Testis (tissue), 2 donors: ENCODE measurements at regions not wholly inside any gene's neighbourhood (a gene's known extent, or its start where the extent isn't known, plus 50 kb on each side); places are given as distances from the start of the nearest gene placed in this dataset.

ENCODE experiments used
- DNase-seq: peaks from one replicate; pipeline ENCODE4 v3.0.0-alpha.2; 2019
- H3K27ac ChIP-seq, 2 donors: fragments of 200-600 bp; sonication (generic); one replicate each; pipeline ENCODE4 v1.5.1; 2019
- H3K27me3 ChIP-seq: fragments of 200-600 bp; sonication (generic); one replicate; pipeline ENCODE4 v1.5.1; 2019
- H3K36me3 ChIP-seq: fragments of 200-600 bp; sonication (generic); one replicate; pipeline ENCODE4 v1.5.1; 2017; ENCODE audit warnings: low read depth; ENCODE audit errors: missing control alignments
- H3K4me1 ChIP-seq: fragments of 200-600 bp; sonication (generic); one replicate; pipeline ENCODE4 v1.5.1; 2019
- H3K4me3 ChIP-seq, 2 donors: fragments of 200-600 bp; sonication (generic); one replicate each; pipeline ENCODE4 v1.5.1; 2017 to 2019
- H3K9me3 ChIP-seq: fragments of 200-600 bp; sonication (generic); one replicate; pipeline ENCODE4 v1.5.1; 2017
- POLR2A ChIP-seq: fragments of 450-650 bp; IDR thresholded peaks from one replicate; pipeline ENCODE4 v1.6.1; 2017; ENCODE audit warnings: antibody characterized with exemption, mild to moderate bottlenecking, moderate library complexity
- WGBS, 2 donors: methylation state at CpG; one replicate each; pipeline ENCODE4 v1.1.5; 2018; 5-methylcytosine and 5-hydroxymethylcytosine counted together
- intact Hi-C: fragments of 100-400 bp; cut with DNase I; formaldehyde crosslinking; loops from one replicate; pipeline ENCODE4 v1.15.1; 2023; ENCODE audit warnings: low total_unique reads
- TF ChIP-seq, protein P1 (sequence below), 3 experiments: fragments of 450-650 bp in 2 of 3; fragments of 200-600 bp in 1 of 3; sonication (generic) in 1 of 3; IDR thresholded peaks; one replicate each; pipeline ENCODE4 v1.5.1; 2016 to 2019; ENCODE audit warnings: antibody characterized with exemption in 3 of 3, mild to moderate bottlenecking in 2 of 3, moderate library complexity in 1 of 3

DNA sequence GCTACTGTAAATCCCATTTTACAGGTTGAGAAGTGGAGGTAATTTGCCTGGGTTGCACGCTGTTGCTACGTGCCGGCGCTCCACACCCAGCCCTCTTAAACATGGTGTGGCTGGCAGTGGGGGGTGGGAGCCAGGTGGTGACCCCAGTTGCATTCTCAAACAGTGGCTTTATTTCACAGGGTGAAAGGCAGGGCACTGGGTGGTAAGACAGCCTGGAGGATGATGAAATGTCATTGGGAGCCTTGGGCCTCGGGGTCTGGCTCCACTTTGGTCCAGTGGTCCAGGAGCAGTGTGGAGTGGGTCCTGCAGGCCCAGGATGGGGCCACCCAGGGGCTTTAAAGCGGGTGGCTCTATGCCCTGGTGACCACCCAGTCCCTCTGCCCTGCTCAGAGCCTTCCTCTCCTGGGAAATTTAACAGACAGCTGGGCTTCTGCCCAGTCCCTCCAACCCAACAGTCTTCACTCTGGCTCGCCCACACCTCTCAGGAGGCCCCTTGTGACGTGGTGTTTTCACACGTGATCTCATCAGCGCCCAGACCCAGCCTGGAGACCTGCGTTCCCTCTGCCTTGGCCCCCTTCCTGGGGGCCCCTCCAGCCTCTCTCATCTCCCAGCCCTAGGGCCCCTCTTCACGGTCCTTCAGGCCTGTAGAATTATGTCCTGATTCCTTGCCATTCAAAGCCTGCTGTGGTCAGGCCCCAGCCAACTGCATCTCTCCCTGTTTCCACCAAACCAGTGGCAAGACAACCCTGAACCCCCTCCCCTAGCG lies 92.5 kb downstream of the INHBB start:
- Histone ChIP-seq H3K4me1 (peaks cover 10% of the 10 kb centered on the region), H3K27ac (no peak overlapping the region), H3K36me3 (no peaks in the 10 kb centered on the region), H3K4me3 (no peak overlapping the region), H3K9me3 (no peaks in the 10 kb centered on the region), H3K27me3 (no peaks in the 10 kb centered on the region)
- intact Hi-C loops = no loop called here
- no peak for DNase-seq
- TF ChIP-seq, protein P1, sequence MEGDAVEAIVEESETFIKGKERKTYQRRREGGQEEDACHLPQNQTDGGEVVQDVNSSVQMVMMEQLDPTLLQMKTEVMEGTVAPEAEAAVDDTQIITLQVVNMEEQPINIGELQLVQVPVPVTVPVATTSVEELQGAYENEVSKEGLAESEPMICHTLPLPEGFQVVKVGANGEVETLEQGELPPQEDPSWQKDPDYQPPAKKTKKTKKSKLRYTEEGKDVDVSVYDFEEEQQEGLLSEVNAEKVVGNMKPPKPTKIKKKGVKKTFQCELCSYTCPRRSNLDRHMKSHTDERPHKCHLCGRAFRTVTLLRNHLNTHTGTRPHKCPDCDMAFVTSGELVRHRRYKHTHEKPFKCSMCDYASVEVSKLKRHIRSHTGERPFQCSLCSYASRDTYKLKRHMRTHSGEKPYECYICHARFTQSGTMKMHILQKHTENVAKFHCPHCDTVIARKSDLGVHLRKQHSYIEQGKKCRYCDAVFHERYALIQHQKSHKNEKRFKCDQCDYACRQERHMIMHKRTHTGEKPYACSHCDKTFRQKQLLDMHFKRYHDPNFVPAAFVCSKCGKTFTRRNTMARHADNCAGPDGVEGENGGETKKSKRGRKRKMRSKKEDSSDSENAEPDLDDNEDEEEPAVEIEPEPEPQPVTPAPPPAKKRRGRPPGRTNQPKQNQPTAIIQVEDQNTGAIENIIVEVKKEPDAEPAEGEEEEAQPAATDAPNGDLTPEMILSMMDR (IDR thresholded peaks at IDR 0.05) = no peak
- no peak for TF ChIP-seq POLR2A
- 90 to 93% methylated on average over 13 of the region's 13 CpGs for WGBS, 2 donors

DNA sequence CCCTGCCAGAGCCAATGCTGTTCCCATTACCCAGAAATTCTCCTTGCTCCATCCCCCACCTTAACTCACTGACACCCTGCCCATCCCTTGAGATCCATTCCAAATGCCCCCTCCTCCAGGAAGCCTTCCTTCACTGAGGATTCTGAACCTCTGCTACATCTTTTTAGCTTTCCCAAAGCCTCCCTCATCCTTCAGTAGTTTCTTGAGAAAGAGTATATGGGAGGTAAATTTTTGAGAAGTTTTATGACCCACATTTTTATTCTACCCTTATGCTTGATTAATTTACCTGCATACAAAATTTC lies 93.1 kb downstream of the INHBB start:
- intact Hi-C loops = no loop called here
- Histone ChIP-seq H3K27me3 (no peaks in the 10 kb centered on the region), H3K4me1 (peaks cover 10% of the 10 kb centered on the region), H3K27ac (no peak overlapping the region), H3K36me3 (no peaks in the 10 kb centered on the region), H3K9me3 (no peaks in the 10 kb centered on the region), H3K4me3 (no peak overlapping the region)
- DNase-seq = no peak
- TF ChIP-seq, protein P1 (IDR thresholded peaks at IDR 0.05) = no peak
- TF ChIP-seq POLR2A = no peak

DNA sequence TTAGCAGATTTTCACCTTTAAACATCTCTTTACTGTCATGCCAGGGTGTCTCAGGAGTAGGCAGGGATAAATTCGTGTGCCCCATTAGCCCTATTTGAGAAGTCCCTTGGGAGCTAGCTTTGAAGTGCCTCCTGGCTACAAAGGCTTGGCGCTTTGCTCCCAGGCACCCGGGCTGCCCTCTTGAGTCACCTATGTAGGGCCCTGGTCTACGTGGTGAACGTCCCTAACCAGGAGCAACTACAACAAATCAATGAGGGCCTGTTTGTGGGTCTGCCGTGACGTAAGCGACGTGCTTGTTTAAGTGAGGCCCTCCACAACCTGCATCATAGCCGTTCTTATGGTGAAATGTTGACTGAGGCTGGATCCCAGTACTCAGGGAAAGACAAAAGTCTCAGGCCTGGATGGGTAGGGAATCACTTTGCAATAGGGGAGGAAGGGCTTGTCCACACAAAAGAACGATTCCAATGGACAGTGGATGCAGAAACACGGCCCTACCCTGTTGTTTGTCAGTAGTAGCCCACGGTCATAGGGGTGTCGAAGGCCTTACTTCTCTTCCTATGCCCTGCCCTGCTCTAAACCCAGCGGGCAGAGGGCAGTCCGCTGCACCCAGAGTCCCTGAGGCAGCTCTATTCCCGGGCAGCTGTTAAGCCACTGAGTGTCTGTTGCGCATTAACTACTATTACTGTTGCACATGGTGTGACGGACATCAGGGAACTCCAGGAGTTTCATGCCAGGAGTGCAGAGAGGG lies 93.9 kb downstream of the INHBB start:
- H3K36me3 ChIP-seq = no peaks in the 10 kb centered on the region
- H3K4me3 ChIP-seq = no peak overlapping the region
- no peaks in the 10 kb centered on the region for H3K27me3 ChIP-seq
- no peak for DNase-seq
- intact Hi-C loops = no loop called here
- peaks cover 10% of the 10 kb centered on the region for H3K4me1 ChIP-seq
- TF ChIP-seq POLR2A = no peak
- TF ChIP-seq, protein P1 (IDR thresholded peaks at IDR 0.05) = no peak
- H3K27ac ChIP-seq = no peak overlapping the region
- 95 to 96% methylated on average over 19 of the region's 19 CpGs for WGBS, 2 donors
- no peaks in the 10 kb centered on the region for H3K9me3 ChIP-seq

DNA sequence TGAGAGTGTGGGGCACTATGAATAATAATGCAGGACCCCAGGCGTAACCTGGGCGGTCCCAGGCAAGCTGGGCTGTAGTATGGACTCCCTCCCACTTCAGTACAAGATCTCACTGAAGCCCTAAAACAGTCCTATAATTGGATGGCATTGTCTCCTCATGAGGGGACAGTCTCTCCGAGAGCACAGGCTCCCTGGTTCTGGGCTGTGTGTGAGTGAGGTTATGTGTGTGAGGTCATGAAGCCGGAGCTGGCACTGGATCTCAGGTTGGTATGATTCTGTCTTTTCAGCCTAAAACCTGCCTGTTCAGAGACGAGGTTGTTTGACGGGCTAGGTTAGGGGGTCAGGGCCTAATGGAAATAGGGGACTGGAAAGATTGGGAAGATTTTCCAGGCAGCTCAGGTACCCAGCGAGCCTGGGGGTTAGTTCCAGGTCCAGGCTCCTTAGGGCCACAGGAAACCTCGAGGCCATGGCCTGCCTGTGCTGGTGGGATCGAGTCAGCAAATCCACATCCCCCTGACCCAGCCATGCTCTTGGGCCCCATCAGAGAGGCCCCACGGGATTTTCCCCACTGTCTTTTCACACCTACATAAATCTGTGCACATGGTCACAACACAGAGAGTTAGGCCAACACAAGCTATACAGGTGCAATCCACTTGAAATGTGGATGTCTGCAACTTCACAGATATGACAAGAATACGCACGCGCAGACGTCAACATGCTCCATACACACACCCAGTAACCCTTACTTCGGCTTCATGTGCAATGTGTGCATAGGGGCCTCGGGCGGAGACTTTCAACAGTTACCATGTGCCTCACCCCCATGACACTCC lies 94.8 kb downstream of the INHBB start:
- no peak for TF ChIP-seq POLR2A
- TF ChIP-seq, protein P1 (IDR thresholded peaks at IDR 0.05) = no peak
- Histone ChIP-seq H3K27ac (no peak overlapping the region), H3K9me3 (no peaks in the 10 kb centered on the region), H3K4me3 (no peak overlapping the region), H3K27me3 (no peaks in the 10 kb centered on the region), H3K36me3 (no peaks in the 10 kb centered on the region), H3K4me1 (peaks cover 10% of the 10 kb centered on the region)
- intact Hi-C loops = no loop called here
- 90 to 93% methylated on average over 16 to 17 of the region's 17 CpGs for WGBS, 2 donors
- DNase-seq = no peak
